Fibroblast of skin of back (primary cell): ENCODE measurements at regions not wholly inside any gene's neighbourhood (a gene's known extent, or its start where the extent isn't known, plus 50 kb on each side); places are given as distances from the start of the nearest gene placed in this dataset.

Experiments
- DNase-seq: peaks from one replicate; pipeline ENCODE4 v3.0.0-alpha.2; 2013

DNA sequence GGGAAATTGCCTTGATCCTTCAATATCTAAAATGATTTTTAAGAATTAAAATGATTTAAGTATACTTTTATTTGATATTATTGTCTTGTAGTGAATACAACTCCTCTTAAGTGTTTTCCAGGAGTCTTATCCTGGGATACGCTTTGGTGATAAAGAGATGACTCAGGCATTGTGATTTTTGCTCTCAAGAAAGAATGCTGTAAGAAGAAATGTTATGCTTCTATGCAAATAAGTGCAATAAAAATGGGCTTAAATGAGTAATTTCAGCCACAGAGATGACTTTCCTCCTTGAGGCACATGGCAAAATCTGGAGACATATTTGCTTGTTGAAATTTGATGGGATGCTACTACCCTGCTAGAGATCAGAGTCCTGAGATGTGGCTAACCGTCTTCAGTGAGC lies 358.6 kb upstream of the BCHE start:
- peak; percentile 12 for DNase-seq

DNA sequence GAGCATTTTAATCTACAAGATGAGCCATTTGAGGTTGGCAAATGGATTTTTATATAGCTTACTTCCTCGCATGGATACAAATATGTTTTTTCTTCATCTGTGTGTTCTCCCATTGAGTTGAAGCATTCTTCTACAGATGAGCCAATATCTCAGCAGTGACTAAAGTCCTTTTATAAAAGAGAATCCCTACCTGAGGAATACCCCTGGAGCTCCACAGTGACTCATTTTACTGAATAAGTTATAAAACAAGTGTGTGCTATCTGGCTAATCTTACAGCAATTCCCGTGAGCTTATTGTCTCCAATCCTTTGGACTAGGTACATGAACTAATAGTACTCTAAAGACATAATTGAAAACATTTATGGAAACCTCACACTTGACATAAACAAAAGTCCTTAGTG lies 354.2 kb upstream of the BCHE start:
- DNase-seq, result no peak

DNA sequence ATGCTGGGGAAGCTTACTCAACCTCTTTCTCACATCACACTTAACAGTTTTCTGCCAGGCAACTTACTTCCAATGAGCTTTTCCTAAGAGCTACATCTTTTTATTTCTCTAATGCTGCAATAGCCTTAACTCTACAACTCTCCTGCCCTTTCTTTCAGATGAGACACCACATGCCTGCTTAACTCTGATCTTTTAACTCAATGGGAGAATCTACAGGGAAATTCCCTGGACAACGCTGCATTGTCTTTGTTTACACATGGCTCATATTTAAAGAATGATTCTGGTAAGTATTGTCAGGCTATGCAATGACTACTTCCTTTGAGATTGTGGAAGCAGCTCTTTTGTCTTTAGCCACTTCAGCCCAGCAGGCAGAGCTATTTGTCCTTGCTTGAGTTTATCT lies 353.1 kb upstream of the BCHE start:
- DNase-seq, result peak; percentile 85

DNA sequence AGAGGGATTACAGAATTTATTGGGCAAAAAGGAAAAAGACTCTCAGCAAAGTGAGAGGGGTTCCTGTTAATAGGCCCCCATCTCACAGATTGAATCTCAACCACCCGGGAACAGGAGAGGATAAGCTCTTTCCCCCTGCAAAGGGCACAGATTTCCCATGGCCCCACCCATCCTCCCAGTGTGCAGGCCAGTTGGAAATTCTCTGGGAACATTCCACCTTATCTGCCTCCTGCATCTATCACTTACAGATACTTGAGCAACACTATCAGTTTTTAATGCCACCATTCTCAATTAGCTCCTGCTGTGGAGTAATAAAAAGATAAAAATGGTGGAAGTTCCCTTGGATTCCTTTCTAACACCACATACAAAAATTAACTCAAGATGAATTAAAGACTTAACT lies 350.0 kb upstream of the BCHE start:
- no peak for DNase-seq

DNA sequence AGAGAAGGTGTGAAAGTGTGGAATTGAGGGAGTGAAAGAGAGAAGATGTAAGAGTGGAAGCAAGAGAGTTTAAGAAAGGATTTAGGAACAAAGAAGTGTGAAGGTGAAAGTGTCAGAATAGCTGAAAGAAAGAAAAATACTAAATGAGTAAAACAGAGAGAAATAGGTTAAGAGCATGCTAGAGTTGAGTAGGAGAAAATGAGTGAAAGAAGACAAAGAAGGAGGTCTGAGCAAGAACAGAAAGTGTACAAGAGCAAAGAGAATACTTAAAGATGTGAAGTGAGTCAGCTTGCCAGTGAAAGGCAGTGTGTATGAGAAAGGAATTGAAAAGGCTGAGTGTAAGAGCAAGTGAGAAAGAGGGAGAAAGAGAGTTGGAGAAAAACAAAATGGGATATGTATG lies 348.8 kb upstream of the BCHE start:
- DNase-seq, result no peak

DNA sequence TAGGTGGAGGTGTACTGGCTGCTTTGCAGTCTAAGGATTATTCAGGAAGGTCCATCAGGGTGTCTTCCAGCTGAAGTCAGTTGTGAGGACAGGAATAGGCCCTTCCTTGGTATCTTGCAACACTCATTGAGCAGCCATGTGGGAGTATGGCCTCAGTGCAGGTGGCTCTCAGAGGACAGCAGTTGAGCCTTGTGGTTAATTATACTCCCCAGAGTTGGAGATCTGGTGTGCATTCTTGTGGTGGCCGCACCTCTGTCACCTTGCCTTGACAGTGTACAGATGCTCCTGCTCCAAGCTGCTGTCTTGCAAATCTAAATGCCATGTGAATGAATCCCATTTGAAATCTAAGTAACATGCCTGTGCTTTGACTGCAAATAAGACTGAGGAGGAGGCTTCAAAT lies 339.9 kb upstream of the BCHE start:
- no peak for DNase-seq

DNA sequence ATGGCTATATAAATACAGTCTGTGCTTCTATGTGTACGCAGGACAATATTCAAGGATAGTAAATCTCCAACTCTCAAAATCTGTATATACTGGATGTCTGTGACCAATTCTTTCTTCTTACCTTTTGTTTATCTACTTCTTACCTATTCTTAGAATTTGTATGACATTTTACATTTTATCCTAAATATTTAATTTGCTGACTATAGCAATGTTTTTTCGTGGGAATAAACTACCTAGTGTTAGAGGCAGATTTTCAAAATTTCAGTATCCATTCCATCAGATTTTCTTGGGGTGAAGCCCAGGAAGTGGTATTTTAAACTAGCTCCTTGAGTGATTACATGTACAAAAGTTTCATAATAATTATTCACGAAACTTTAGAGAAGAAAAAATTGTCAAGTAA lies 334.5 kb upstream of the BCHE start:
- DNase-seq, result no peak

DNA sequence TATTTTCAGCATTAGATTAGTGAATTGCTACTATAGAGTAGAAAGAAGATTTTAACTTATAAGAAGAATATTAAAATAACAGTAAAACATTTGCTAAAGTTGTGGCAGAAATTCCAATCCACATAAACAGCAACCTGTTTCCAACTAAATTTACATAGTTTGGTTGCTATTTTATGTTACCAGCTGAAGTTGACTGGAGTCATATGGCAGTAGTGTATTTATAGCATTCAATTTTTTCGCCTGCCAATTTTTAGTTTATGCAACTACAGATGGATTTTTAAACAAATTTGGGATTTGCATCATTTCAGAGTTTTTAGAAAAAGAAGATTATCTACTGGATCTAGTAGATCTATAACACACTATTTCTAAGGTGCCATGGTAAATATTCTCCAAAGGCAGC lies 332.5 kb upstream of the BCHE start:
- DNase-seq, result no peak

DNA sequence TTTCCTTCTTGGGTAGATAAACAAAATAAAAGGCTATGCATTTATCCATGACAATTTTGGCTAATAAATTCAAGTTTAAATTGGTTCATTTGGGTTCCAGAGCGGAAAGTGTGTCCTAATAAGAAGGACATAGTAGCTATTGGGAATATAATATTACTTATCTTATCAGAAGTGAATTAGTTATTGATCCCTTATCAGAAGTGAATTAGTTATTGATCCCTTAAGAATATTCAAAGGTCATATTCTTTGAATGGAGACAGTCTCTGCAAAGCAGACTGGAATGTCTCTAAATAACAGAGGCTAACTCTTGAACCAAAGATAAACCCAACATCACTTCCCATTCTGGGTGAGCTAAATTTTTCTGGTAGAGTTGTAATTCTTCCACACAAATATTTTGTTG lies 290.7 kb upstream of the BCHE start:
- no peak for DNase-seq

DNA sequence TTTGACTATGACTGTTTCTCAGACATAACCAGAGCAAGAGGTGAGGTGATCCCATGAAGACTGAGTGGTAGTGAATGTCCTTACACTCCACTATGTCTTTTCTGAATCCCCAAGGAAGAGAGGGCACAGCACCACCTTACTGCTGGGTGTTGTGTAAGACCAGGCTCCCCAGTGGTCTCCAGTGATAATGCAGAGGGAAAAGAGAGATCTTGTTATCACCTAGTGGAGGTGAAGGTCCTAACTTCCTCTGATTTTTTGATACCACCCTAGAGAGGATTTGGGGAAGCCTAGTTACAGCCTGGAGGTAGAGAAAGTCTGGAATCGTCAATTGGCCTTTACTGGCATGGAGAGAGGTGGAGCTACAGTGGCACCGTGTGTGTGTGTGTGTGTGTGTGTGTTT lies 288.0 kb upstream of the BCHE start:
- DNase-seq, result no peak

DNA sequence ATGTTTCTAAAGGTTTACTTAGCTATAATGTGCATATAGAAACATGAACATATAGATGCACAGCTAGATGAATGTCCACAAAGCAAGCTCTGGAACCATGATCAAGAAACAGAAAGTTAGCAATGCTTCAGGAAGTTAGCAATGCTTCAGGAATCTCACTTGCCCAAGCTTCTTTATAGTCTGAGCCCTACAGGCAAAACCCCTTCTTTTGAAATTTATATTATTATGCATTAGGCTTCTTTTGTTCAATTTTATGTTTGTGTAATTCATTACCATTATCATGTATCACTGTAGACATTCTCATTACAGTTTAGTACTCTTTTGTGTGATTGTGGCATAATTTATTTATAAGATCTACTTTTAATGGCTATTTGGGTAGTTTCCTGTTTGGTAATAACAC lies 286.4 kb upstream of the BCHE start:
- peak; percentile 58 for DNase-seq

DNA sequence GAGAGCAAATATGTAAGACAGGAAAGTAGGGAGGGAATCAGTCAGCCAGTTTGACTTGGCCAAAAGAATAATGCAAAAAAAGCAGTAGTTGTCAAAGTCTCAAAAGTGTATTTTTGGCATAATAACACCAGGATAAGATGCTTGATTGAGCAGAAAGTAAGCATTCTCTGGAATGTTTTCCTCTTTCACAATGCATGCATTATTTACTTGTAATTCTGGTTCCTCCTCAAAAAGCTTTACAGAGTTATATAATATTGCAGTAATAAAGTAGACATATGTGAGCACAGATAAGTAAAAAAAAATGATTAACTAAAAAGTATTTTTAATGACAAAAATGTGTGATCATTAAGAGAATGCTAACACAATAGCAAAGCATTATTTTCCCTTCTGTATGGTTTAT lies 285.9 kb upstream of the BCHE start:
- DNase-seq, result no peak

DNA sequence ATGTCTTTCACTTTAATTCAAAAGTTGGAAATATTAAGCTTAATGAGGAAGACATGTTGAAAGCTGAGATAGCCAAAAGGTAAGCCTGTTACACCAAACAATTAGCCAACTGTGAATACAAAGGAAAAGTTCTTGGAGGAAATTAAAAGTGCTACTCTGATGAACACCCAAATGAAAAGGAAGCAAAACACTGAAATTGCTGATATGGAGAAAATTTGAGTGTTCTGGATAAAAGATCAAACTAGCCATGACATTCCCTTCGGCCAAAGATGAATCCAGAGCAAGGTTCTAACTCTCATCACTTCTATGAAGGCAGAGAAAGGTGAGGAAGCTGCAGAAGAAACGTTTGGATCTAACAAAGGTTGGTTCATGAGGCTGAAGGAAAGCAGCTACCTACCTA lies 280.8 kb upstream of the BCHE start:
- DNase-seq, result no peak

DNA sequence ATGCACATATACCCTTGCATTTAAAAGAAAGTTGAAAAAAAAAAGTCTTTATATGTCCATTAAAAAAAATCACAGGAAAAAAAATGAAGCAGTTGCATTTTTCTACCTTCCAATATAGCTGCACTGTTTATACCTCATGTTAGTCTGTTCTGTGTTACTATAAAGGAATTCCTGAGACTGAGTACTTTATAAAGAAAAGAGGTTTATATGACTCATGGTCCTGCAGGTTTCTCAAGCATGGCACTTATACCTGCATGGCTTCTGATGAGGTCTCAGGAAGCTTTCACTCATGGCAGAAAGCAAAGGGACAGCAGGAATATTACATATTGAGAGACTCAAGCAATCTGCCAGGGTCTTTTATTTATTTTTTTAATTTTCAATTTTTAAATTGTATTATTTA lies 277.2 kb upstream of the BCHE start:
- no peak for DNase-seq

DNA sequence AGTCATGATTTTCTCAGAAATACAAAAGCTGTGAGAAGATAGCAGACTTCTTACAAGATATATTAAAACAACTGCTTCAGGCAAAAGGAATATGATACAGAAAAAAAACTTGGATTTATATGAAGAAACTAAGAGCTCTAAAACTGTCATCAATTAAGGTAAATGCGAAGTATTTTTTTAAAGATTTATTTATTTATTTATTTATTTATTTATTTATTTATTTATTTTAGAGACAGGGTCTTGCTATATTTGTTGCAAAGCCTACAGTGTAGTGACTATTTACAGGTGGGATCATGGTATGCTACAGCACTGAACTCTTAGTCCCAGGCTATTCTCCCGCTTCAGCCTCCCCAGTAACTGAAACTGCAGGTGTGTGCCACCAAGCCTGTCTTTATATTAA lies 274.3 kb upstream of the BCHE start:
- no peak for DNase-seq

DNA sequence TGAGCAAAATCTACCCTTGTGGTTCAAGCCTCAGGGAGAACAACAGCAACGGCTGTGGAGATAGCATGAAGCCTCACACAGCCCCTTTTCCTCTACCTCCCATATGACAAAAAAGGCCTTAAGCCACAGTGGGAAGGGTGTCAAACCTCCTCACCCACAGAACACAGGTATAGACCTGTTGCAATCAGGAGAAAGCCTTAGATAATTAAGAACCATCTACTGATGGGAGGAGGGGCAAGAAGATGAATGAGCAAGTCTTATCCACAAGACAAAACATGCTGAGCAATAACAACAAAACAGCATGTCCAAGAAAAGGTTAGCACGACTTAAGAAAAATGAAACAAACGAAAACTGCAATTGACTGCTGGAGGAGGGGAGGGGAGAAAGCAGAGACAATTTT lies 272.9 kb upstream of the BCHE start:
- no peak for DNase-seq

DNA sequence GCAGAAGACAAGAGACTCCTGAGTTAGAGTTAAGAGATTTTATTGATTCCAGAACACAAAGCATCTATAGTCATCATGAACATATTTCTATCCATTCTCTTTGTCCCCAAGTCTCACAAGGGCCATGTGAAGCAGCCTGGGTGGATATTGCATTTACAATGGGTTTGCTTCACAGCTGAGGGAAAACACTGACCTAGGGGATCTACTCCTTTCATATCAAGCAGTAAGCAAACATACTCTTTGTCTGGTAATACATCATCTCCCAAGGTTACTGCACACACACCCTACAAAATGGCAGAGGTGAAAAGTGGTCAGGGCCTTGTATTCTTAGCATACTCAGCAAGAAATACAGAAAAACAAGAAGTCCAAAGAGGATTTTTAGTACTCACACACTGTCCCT lies 267.7 kb upstream of the BCHE start:
- DNase-seq, result no peak

DNA sequence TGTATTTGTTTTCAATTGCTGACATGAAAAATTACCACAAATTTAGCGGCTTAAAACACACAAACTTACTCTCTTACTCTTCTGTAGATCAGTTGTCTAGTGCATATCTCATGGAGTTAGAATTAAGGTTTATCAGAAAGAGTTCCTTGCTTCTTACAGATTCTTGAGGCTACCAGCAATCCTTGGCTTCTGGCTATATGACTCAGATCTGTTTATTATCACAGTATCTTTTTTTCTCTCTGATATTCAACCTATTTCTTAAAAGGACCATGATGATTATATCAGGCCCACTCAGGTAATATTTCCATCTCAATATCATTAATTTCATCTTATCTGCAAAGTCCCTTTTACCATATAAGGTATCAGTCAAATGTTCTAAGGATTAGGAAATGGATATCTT lies 263.5 kb upstream of the BCHE start:
- DNase-seq, result no peak

DNA sequence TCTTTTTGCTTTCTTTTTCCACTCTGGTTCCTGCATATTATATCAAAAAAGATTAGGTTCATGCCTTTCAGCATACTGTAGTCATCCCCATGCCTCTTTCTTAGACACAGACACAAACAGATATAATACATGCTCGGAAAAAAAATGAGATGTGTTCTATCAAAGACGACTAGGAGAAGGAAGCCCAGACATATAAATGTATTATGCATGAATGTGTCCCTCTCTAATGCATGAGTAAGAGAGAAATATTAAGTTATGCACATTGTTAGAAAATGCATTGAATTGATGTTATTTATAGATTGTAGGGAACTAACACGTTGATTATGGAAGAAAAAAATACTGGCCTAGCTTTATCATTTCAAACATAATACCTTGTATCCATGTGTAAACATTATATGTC lies 252.4 kb upstream of the BCHE start:
- DNase-seq, result no peak

DNA sequence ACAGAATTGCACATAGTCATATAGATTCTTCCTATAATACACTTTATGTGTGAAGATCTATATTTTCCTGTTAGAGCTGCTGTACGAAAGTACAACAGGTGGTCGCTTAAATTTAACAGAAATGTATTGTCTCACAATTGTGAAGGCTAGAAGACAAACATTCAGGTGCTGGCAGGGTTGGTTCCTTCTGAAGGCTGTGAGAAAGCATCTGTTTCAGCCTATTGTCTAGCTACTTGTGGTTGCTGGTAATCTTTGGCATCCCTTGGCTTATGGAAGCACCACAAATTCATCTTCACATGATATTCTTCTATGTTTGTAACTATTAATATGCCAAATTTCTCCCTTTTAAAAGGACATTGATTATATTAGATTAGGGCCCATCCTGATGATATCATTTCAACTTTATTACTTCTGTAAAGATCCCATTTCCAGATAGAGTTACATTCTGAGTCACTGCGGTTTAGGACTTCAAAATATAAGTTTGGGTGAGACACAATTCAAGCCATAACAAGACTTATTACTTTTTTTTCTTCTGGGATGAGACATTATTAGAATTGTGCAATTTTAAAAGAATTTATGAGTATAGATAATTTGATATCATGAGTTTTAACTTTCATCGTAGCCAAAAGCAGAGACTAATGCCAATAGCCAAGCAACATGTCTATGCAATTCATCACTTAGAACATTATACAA lies 248.1 kb upstream of the BCHE start:
- no peak for DNase-seq

DNA sequence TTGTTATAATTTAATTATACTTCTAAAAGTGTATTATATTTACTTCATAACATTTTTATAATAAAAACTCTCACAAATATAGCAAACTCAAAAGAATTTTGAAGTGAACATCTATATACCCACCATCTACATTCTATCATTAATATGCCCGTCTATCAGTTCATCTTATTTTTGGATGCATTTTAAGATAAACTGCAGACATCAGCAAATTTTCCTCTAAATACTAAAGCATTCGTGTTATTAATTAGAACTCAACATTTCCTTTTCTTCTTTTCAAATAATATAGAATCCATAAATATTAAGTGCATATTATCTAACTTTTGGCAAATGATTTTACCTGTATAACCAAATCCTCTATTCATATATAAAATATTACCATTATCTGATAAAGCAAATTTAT lies 242.9 kb upstream of the BCHE start:
- no peak for DNase-seq

DNA sequence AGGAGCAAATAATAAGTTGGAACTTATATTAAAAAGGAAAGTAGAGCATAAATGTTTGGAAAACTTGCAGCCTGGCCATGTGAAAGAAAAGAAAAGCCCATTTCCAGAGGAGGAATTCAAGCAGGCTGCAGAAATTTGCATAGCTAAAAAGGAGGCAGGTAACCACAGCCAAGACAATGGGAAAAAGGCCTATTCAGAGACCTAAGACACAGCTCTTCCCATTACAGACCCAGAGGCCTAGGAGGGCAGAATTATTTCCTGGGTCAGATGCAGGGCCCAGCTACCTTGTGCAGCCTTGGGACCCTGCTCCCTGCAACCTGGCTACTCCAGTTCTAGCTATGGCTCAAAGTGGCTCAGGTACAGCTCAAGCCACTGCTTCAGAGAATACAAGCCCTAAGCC lies 234.6 kb upstream of the BCHE start:
- DNase-seq, result no peak

DNA sequence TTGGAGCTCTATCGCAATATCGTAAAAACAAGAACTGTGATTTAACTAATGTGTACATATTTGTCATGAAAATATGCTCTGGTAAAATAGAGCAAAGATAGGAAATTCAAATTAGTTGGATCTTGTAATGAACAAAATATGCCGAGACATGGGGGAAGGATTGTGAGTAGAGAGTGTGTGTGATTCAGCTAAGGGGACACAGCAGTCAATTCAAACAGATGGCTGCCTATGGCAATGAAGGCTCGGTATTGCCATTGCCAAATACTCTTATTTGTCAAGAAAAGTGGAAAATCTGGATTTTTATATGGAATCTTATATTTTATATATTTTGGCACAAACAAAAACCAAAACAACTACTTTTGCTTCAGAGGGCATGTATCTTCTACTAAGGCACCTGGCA lies 227.3 kb upstream of the BCHE start:
- DNase-seq, result no peak

DNA sequence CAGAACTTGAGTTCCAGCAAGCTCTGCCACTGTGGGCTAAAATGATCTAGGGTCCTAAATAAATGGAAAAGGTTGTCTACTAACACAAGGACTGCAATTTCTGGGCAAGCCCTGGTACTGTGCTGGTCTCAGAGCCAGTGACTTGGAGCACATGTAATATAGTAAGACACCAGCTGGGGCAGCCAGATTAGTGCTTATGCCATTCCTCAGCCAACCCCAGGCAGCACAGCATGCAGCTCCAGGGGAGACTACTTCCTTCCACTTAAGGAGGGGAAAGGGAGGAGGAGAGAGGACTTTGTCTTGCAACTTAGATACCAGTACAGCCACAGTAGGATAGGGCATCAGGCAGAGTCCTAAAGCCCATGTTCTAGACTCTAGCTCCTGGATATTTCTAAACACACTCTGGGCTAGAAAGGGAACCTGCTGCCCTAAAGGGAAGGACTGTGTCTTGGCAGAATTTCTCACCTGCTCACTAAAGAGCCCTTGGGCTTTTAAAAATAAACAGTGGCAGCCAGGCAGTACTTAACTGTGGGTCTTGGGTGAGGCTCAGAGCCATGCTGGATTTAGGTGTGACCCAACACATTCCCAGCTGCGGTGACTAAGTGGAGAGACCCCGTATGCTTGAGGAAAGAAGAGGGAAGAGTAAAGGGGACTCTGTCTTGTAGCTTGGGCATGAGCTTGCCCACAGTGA lies 223.7 kb upstream of the BCHE start:
- DNase-seq, result no peak

DNA sequence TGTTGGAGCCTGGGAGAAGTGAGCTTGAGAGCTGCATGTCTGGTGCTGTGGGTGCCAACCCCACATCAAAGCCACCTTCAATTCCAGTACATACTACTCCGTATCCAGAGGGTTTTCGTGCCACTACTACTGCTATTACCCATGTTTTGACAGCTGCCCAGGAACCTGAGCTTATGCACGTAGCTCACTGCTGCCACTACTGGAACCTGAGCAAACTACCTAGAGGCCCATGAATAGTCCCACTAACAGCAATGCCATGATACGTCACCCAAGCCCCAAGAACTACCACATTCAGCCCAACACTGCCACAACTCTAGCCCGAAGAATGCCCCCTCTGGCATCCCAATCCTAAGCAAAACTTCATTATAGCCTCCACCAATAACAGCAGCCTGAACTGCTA lies 215.2 kb upstream of the BCHE start:
- DNase-seq, result no peak
